Left ventricle myocardium inferior (tissue), 1 donor: ENCODE measurements at regions not wholly inside any gene's neighbourhood (a gene's known extent, or its start where the extent isn't known, plus 50 kb on each side); places are given as distances from the start of the nearest gene placed in this dataset.

ENCODE experiments used
- DNase-seq: peaks from one replicate; pipeline ENCODE4 v3.0.0-alpha.2; 2020
- H3K27ac ChIP-seq: fragments of 200-600 bp; replicated peaks from 2 replicates; pipeline ENCODE4 v1.8.0; 2021
- H3K27me3 ChIP-seq: fragments of 200-600 bp; 2 replicates; pipeline ENCODE4 v1.8.0; 2021; ENCODE audit warnings: low read depth
- H3K36me3 ChIP-seq: fragments of 200-600 bp; 2 replicates; pipeline ENCODE4 v1.8.0; 2021
- H3K4me1 ChIP-seq: fragments of 200-600 bp; 2 replicates; pipeline ENCODE4 v1.8.0; 2021
- H3K4me3 ChIP-seq: fragments of 200-600 bp; 2 replicates; pipeline ENCODE4 v1.8.0; 2021; ENCODE audit warnings: mild to moderate bottlenecking, moderate library complexity
- H3K9me3 ChIP-seq: fragments of 200-600 bp; replicated peaks from 2 replicates; pipeline ENCODE4 v1.8.0; 2021
- CTCF ChIP-seq: fragments of 200-600 bp; IDR thresholded peaks from 2 replicates; pipeline ENCODE4 v1.8.0; 2021; ENCODE audit warnings: antibody characterized with exemption, mild to moderate bottlenecking, borderline replicate concordance
- intact Hi-C: fragments of 100-400 bp; cut with micrococcal nuclease; formaldehyde crosslinking; loops from one replicate; pipeline ENCODE4 v1.11.0; 2022
- donor health status: DM: no; HTN: yes; CAD: no; lungs with severe emphysema.

GRCh38 chr7:106170651-106171050, 58.5 kb upstream of the SYPL1 start:
- H3K9me3 ChIP-seq, result no peaks in the 10 kb centered on the region
- no peaks in the 10 kb centered on the region for H3K36me3 ChIP-seq
- H3K4me3 ChIP-seq, result no peak overlapping the region
- intact Hi-C loops, result loop anchor here (5.0 kb wide), 1 partner anchor 577 kb away; no protein-coding TSS in a partner anchor
- peaks cover 19% of the 10 kb centered on the region for H3K4me1 ChIP-seq
- TF ChIP-seq CTCF, result no peak
- H3K27me3 ChIP-seq, result no peaks in the 10 kb centered on the region
- no peak overlapping the region for H3K27ac ChIP-seq
- DNase-seq, result no peak

DNA sequence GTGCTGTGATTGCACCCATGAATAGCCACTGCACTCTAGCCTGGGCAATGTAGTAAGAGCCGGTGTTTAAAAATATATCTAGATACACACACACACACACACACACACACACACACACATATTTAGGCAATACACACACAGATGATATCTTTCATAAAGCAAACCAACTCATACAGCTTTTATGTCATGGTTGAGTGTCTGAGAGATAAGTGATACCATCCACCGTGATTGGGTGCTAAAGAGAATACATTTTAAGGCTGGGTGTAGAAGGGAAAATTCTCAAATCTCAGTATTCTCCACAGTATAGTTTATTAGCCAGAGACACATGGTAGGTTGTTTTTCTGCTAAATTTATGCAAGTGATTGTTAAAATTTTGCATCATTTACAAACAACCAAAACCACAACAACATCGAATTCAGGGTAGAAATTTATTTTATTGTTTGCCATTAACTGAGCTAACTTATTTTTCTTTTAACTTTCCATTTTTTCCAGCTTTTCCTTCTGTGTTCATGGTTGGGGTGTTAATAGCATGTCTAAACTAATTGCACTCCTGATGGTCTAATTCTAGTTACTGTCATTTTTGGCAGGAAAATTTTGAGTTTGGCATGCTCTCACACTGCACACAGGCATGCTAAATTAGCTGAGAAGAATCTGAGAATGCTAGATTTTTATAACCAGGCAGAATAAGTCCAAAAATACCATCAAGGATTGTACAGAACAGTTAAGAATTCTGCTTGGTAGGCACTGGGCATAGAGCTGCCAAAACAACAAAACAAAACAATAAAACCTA, 57.9 kb upstream of the SYPL1 start:
- no peak for DNase-seq
- intact Hi-C loops, result loop anchor here (5.0 kb wide), 1 partner anchor 577 kb away; no protein-coding TSS in a partner anchor
- Histone ChIP-seq H3K27ac (no peak overlapping the region), H3K4me1 (peaks cover 19% of the 10 kb centered on the region), H3K4me3 (no peak overlapping the region), H3K36me3 (no peaks in the 10 kb centered on the region), H3K27me3 (no peaks in the 10 kb centered on the region), H3K9me3 (no peaks in the 10 kb centered on the region)
- TF ChIP-seq CTCF, result no peak

DNA sequence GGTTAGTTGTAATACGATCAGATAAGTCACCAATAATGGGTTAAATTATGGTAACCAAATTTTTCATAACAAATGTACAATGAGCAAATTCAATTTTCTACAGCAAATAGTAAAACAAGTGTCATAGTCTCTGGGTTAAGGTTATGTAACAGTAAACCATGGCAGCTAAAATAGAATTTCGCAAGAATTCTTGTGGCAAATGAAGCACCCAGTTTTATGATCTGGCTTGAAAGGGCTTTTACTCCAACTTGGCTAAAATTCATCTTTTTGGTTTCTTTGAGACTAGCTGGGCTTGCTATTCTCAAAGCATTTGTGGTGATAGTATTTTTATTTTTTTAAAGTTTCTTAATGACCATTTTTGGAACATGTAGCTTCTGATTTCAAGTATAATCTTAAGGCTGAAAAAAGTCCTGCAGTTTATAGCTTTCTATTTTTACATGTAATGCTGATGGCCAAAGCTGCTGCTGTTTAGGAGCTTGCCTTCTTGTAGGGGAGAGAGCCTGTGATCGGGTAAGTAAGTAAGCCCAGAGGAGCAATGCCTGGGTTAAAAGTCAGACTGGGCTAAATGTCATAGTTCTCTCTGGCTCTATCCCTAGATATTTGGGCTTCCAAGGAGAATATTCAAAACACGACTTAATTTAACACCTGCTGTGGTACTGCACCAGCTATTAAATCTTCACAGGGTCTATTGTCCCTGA, 55.5 kb upstream of the SYPL1 start:
- Histone ChIP-seq H3K27ac (peak overlapping the region; percentile 67), H3K27me3 (no peaks in the 10 kb centered on the region), H3K4me3 (no peak overlapping the region), H3K36me3 (peaks cover 6% of the 10 kb centered on the region), H3K4me1 (peaks cover 19% of the 10 kb centered on the region), H3K9me3 (peaks cover 12% of the 10 kb centered on the region)
- no peak for DNase-seq
- intact Hi-C loops, result no loop called here
- TF ChIP-seq CTCF, result no peak

GRCh38 chr7:106166651-106167342, 54.7 kb upstream of the SYPL1 start:
- H3K4me3 ChIP-seq, result no peak overlapping the region
- H3K27me3 ChIP-seq, result no peaks in the 10 kb centered on the region
- peaks cover 6% of the 10 kb centered on the region for H3K36me3 ChIP-seq
- peaks cover 19% of the 10 kb centered on the region for H3K4me1 ChIP-seq
- H3K9me3 ChIP-seq, result peaks cover 16% of the 10 kb centered on the region
- TF ChIP-seq CTCF, result peak; percentile 91
- no peak for DNase-seq
- intact Hi-C loops, result no loop called here
- H3K27ac ChIP-seq, result peak overlapping the region; percentile 67

- H3K4me3 ChIP-seq, result no peak overlapping the region
- H3K36me3 ChIP-seq, result peaks cover 6% of the 10 kb centered on the region
- intact Hi-C loops, result no loop called here
- peaks cover 17% of the 10 kb centered on the region for H3K9me3 ChIP-seq
- no peak for DNase-seq
- TF ChIP-seq CTCF, result no peak
- H3K4me1 ChIP-seq, result peaks cover 19% of the 10 kb centered on the region
- H3K27ac ChIP-seq, result no peak overlapping the region
- no peaks in the 10 kb centered on the region for H3K27me3 ChIP-seq
These were observed 53.2 kb upstream of the SYPL1 start for GRCh38 chr7:106165337-106165736.
